GM21447 (cell line): ENCODE measurements at regions not wholly inside any gene's neighbourhood (a gene's known extent, or its start where the extent isn't known, plus 50 kb on each side); places are given as distances from the start of the nearest gene placed in this dataset.
"Not testable (repeated sequence)": the region's sequence is repeated elsewhere in the genome, so short reads cannot be mapped to it uniquely, and the experiment has no call there.

Source experiments
- ATAC-seq: cut with Tn5 transposase; IDR thresholded peaks from one replicate; pipeline ENCODE4 v1.9.1; 2021; ENCODE audit not compliant: unreplicated experiment

- ATAC-seq, result no peak
Measured at GRCh38 chr14:86780461-86780860, 1212.5 kb downstream of the GALC start.

DNA sequence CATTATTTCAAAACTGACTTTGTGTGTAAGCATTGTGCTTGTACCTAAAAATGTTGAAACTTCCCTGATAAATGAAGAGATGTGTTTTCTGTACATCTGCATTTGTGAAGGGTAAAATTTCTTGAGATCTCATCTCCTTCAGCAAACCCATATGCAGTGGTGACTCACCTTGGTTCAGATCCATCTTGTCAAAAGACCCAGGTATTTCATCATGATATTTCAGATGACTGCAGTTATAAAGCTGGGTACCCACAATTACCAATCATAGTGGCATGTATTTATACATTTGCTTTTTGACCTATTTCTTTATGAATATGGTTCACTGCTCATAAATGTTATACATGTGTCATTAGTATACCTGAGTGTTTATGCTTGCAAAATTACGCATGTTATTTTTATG lies 1213.6 kb downstream of the GALC start:
- ATAC-seq, result no peak

DNA sequence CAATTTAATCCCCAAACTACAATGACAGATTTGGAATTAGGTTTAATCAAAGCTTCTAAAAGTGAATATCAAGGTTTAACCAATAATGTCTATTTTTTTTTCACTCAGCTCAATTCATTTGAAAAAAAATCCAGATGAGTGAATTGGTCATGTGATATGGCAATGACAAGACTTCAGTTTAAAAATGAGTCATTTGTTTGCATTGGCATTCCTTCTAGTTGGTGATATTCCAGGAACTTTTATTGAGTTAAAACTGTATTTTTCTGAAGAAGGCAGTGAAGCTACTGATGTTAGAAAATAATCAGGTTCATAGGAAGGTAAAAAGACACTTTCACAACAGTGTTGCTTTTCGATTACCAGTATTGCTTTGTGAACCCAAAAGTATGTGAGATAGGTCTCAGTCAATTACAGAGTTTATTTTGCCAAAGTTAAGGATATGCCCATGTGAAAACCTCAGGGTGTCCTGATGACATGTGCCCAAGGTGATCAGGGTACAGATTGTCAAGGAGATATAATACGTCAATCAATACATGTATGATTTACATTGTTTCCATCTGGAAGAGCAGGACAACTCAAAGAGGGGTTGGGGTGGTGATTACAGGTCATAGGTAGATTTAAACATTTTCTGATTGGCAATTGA lies 1214.9 kb downstream of the GALC start:
- no peak for ATAC-seq

GRCh38 chr14:86775896-86776295 lies 1217.1 kb downstream of the GALC start:
- ATAC-seq, result not testable (repeated sequence)

- ATAC-seq, result no peak
Measured at GRCh38 chr14:86774916-86775315, 1218.1 kb downstream of the GALC start.

GRCh38 chr14:86772075-86772474 lies 1220.9 kb downstream of the GALC start:
- ATAC-seq, result no peak

GRCh38 chr14:86770186-86770585 lies 1222.8 kb downstream of the GALC start:
- no peak for ATAC-seq

DNA sequence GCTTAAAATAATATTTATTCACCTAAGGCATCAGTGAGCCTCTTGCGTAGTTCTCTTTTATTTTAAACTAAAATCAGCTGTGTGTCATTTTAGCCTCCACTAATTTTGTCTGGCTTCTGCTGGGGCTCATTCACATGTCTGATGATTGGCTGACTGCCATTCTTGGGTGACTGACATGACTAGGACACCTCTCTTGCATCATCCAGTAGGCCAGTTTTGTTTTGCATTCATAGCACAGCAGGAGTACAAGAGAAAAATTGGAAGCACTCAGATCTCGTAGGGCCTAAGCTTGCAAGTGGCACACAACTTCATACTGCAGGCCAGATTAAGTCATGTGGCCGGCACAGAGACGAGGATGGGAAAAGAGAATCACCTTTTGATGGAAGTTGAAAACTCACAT lies 1226.5 kb downstream of the GALC start:
- ATAC-seq, result no peak

DNA sequence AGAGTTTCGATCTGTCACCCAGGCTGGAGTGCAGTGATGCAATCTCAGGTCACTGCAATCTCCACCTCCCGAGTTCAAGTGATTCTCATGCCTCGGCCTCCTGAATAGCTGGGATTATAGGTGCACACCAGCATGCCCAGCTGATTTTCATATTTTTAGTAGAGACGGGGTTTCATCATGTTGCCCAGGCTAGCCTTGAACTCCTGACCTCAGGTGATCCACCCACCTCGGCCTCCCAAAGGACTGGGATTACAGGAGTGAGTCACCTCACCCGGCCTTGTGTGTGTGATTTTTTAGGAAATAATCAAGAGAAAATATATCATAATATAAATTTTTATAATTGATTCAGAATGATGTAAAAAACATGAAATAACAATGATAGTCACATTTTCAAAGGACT lies 1231.4 kb downstream of the GALC start:
- ATAC-seq, result no peak

DNA sequence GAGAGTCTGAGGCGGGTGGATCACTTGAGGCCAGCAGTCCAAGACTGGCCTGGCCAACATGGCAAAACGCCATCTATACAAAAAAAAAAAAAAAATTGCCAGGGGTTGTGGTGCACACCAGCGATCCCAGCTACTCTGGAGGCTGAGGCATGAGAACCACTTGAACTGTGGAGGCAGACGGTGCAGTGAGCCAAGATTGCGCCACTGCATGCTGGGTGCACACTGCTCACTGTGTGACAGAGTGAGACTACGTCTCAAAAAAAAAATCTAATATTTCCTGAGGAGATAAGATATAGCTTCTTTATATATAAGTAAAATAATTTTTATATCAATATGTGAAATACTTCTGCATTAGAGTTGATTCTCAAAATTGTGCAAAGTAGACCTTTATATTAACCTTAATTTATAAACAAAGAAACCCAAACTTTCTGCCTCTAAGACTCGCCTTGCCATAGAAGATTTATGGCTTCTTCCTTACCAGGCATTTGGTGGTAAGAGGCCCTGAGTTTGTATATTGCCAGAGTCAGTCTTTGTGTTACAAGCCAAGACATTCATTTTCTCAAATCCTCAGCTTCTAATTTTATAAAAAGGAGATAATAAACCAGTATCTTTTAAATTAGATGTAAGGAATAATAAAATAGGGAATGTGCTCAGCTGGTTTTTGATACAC lies 1226.7 kb downstream of the FLRT2 start:
- ATAC-seq, result no peak

GRCh38 chr14:86750488-86750887 lies 1220.5 kb downstream of the FLRT2 start:
- ATAC-seq, result not testable (repeated sequence)

DNA sequence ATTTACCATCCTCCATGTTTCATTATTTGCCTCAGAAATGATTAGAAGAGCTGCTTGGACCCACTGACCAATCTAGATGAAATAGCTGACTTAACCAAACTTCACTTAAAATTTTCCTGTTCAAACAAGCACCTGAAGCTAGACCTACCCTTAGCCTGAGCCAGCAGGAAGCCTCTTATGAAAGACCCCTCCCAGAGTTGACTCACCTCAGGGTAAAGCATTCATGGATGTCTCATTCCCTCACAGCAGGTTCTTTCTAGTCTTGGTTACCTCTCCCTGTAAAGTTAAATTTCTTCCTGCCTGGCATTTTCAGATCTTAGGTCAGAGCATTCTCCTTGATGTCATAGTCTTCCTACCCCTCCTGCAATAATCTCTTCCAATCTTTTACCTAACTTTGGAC lies 1209.8 kb downstream of the FLRT2 start:
- no peak for ATAC-seq

DNA sequence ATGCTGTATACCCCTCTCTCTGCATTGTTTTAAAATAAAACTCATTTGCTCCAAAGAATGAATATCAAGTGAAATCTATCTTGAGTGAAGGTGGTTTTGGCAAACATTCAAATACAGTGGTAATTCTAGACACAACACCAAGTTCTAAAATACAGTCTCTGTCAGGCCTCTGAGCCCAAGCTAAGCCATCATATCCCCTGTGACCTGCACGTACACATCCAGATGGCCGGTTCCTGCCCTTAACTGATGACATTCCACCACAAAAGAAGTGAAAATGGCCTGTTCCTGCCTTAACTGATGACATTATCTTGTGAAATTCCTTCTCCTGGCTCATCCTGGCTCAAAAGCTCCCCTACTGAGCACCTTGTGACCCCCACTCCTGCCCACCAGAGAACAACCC lies 1201.5 kb downstream of the FLRT2 start:
- ATAC-seq, result not testable (repeated sequence)

- ATAC-seq, result no peak
Measured at GRCh38 chr14:86723254-86723624, 1193.3 kb downstream of the FLRT2 start.

DNA sequence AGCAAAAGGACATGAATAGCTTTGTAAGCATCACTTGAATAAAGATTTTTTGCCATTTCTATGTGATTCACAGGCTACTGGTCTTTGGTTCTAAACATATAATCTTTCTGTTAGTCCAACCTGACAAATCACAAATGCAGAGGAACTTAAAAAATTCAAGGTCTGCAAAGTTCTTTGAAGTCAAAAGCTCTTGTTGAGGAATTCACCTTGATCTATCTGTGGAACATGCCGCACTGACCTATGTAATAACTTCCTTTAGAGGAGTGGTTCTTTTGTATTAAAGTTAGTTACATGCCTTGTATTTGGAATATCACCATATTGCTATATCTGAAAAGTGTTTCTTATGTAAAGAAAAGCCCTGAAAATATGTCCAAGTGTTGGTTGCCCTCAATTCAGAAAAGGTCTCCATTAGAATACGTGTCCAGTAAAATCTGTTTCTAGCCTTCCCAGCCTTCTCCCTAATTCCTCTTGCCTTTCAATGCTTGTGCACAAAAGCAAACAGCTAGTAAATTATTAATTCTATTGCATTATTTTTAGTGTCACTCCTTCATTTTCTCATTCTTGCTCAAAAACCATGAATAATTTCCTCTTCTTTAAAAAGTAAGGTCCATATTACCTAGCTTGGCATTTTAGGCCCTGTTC lies 1192.8 kb downstream of the FLRT2 start:
- ATAC-seq, result no peak

DNA sequence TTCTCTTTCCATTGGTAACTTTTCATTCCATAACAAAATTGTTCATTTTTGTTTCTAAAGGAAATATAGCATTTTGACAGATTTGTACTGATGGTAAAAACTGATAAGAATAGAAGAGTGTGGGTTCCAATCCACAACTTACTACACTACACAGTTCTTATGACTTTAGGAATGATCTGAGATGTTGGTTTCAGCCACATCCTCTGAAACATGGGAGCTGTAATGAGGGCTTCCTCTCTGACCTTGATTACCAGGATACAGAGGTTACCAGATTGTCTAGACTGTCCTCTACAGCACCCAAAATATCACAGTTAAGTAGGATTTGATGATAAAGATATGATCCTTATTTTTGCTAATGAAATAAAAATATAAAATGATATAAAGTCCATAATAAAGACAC lies 1184.6 kb downstream of the FLRT2 start:
- no peak for ATAC-seq

- no peak for ATAC-seq
Measured at GRCh38 chr14:86714153-86714552, 1184.2 kb downstream of the FLRT2 start.

GRCh38 chr14:86712727-86713126 lies 1182.8 kb downstream of the FLRT2 start:
- ATAC-seq, result no peak

GRCh38 chr14:86712176-86712575 lies 1182.2 kb downstream of the FLRT2 start:
- no peak for ATAC-seq

- ATAC-seq, result no peak
Measured at GRCh38 chr14:86708846-86709339, 1178.9 kb downstream of the FLRT2 start.

DNA sequence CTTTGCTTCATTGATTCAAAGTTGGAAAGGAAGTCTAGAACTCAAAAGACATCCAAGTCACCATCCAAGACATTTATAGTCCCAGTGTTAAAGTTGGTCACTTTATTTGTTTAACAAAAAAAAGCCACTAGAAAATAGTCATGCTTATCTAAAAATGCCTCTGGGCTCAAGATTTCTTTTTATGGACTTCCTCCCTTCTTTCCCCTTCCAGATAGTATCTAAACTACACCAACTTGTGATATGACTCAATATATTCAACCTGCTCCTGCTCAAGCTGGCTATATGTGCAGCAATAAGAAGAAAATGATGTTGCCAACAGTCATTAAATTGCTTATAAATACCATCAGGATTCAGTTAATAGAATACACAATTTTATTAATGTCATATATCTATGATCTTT lies 1177.1 kb downstream of the FLRT2 start:
- no peak for ATAC-seq

DNA sequence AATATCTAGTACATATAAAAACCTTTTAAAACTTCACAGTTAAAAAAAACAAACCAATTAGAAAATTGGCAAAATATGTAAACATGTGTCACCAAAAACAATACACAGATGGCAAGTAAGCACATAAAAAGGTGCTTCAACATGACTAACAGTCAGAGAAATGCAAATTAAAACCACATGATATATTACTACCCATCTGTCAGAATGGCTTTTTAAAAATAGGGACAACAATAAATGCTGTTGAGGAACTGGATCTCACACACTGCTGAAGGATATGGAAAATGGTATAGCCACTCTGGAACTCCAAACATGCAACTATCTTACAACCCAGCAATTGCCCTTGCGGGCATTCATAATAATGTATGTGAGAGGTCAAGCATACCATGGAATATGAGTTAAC lies 1153.6 kb downstream of the FLRT2 start:
- ATAC-seq, result no peak
